ENCODE measurements at regions not wholly inside any gene's neighbourhood (a gene's known extent, or its start where the extent isn't known, plus 50 kb on each side); places are given as distances from the start of the nearest gene placed in this dataset.

GRCh38 chr17:71260366-71260940 lies 860.4 kb upstream of the SOX9 start:
- Histone ChIP-seq H2AFZ (ENCODE audit: control insufficient read depth, low read length) (no peak overlapping the region), H3K4me3 (ENCODE audit: control insufficient read depth in 2 of 3, extremely low read depth in 1 of 3, insufficient read depth in 2 of 3, low read depth in 1 of 3, low read length in 3 of 3) (no peak overlapping the region), H3K9me3 (ENCODE audit: control insufficient read depth, low read depth, low read length) (no peaks in the 10 kb centered on the region), H3K27ac (ENCODE audit: control insufficient read depth, insufficient read depth, low read length) (no peak overlapping the region), H3K36me3 (ENCODE audit: control insufficient read depth in 2 of 2, extremely low read depth in 1 of 2, insufficient read depth in 2 of 2, low read length in 2 of 2) (no peaks in the 10 kb centered on the region), H3K27me3 (ENCODE audit: control insufficient read depth, extremely low read depth, insufficient read depth, low read length) (no peaks in the 10 kb centered on the region), H3K4me1 (ENCODE audit: control insufficient read depth, extremely low read depth, insufficient read depth, low read length) (no peaks in the 10 kb centered on the region), H3K79me2 (ENCODE audit: control insufficient read depth, insufficient read depth, low read length) (no peaks in the 10 kb centered on the region), H4K20me1 (ENCODE audit: control insufficient read depth, extremely low read depth, insufficient read depth, low read length) (no peaks in the 10 kb centered on the region), H3K9me1 (ENCODE audit: control insufficient read depth, extremely low read depth, insufficient read depth, low read length) (no peaks in the 10 kb centered on the region), H3K9ac (ENCODE audit: control insufficient read depth, extremely low read depth, insufficient read depth, low read length) (no peak overlapping the region), H3K4me2 (ENCODE audit: control insufficient read depth, extremely low read depth, insufficient read depth, low read depth, low read length) (no peak overlapping the region)
- no peak for DNase-seq (ENCODE audit: low read depth, low spot score)
- no peak for TF ChIP-seq CTCF (optimal IDR thresholded peaks at IDR 0.05 in 1 of 3, IDR thresholded peaks at IDR 0.05 in 1 of 3, conservative IDR thresholded peaks at IDR 0.05 in 1 of 3; ENCODE audit: extremely low read depth in 1 of 3, insufficient read depth in 2 of 3, low read length in 3 of 3)
- TF ChIP-seq EZH2 (IDR thresholded peaks at IDR 0.05; ENCODE audit: low read length): no peak
- dilution Hi-C loops (cut with MboI; ENCODE audit: extremely low pct_ligation_motif_present, low sequenced_read_pairs): no loop called here
- FAIRE-seq: peak; percentile 34

- no peak overlapping the region for H3K4me3 ChIP-seq (ENCODE audit: control insufficient read depth in 2 of 3, extremely low read depth in 1 of 3, insufficient read depth in 2 of 3, low read depth in 1 of 3, low read length in 3 of 3)
- H3K79me2 ChIP-seq (ENCODE audit: control insufficient read depth, insufficient read depth, low read length): no peaks in the 10 kb centered on the region
- H3K9me3 ChIP-seq (ENCODE audit: control insufficient read depth, low read depth, low read length): no peaks in the 10 kb centered on the region
- DNase-seq (ENCODE audit: low read depth, low spot score) (no peak), FAIRE-seq (no peak)
- dilution Hi-C loops (cut with MboI; ENCODE audit: extremely low pct_ligation_motif_present, low sequenced_read_pairs): no loop called here
- TF ChIP-seq EZH2 (IDR thresholded peaks at IDR 0.05; ENCODE audit: low read length) (no peak), CTCF (optimal IDR thresholded peaks at IDR 0.05 in 1 of 3, IDR thresholded peaks at IDR 0.05 in 1 of 3, conservative IDR thresholded peaks at IDR 0.05 in 1 of 3; ENCODE audit: extremely low read depth in 1 of 3, insufficient read depth in 2 of 3, low read length in 3 of 3) (no peak)
- H4K20me1 ChIP-seq (ENCODE audit: control insufficient read depth, extremely low read depth, insufficient read depth, low read length): no peaks in the 10 kb centered on the region
- no peak overlapping the region for H3K9ac ChIP-seq (ENCODE audit: control insufficient read depth, extremely low read depth, insufficient read depth, low read length)
- H3K4me1 ChIP-seq (ENCODE audit: control insufficient read depth, extremely low read depth, insufficient read depth, low read length): no peaks in the 10 kb centered on the region
- H3K4me2 ChIP-seq (ENCODE audit: control insufficient read depth, extremely low read depth, insufficient read depth, low read depth, low read length): no peak overlapping the region
- H3K9me1 ChIP-seq (ENCODE audit: control insufficient read depth, extremely low read depth, insufficient read depth, low read length): no peaks in the 10 kb centered on the region
- H3K27ac ChIP-seq (ENCODE audit: control insufficient read depth, insufficient read depth, low read length): no peak overlapping the region
- no peak overlapping the region for H2AFZ ChIP-seq (ENCODE audit: control insufficient read depth, low read length)
- H3K36me3 ChIP-seq (ENCODE audit: control insufficient read depth in 2 of 2, extremely low read depth in 1 of 2, insufficient read depth in 2 of 2, low read length in 2 of 2): no peaks in the 10 kb centered on the region
- H3K27me3 ChIP-seq (ENCODE audit: control insufficient read depth, extremely low read depth, insufficient read depth, low read length): no peaks in the 10 kb centered on the region
Measured at GRCh38 chr17:71262586-71262985, 858.2 kb upstream of the SOX9 start.

Data from keratinocyte (primary cell).